Liver (tissue), 3 donors: ENCODE measurements at regions not wholly inside any gene's neighbourhood (a gene's known extent, or its start where the extent isn't known, plus 50 kb on each side); places are given as distances from the start of the nearest gene placed in this dataset.

ENCODE experiments used
- ATF3 ChIP-seq: IDR thresholded peaks from 2 replicates; pipeline ENCODE4 v1.6.1; 2016; ENCODE audit warnings: antibody characterized with exemption
- CTCF ChIP-seq: fragments of 150-350 bp; IDR thresholded peaks from 2 replicates; pipeline ENCODE4 v1.5.1; 2017; ENCODE audit warnings: improper control_type of control experiment, low read depth, low read length; ENCODE audit not compliant: missing input control
- EGR1 ChIP-seq, 2 donors: IDR thresholded peaks; 2 replicates each; pipeline ENCODE4 v1.6.1; 2016 to 2018; ENCODE audit warnings: antibody characterized with exemption in 2 of 2, low read depth in 2 of 2
- FOXA1 ChIP-seq: IDR thresholded peaks from 2 replicates; pipeline ENCODE4 v1.6.1; 2016; ENCODE audit warnings: antibody characterized with exemption
- GABPA ChIP-seq, 2 donors: IDR thresholded peaks in 1 of 2; conservative IDR thresholded peaks in 1 of 2; 2 replicates each; pipeline ENCODE4 v1.6.1; 2016; ENCODE audit warnings: antibody characterized with exemption in 2 of 2, mild to moderate bottlenecking in 1 of 2, moderate library complexity in 1 of 2
- JUND ChIP-seq, 2 donors: IDR thresholded peaks; 2 replicates each; pipeline ENCODE4 v1.6.1; 2016; ENCODE audit warnings: antibody characterized with exemption in 2 of 2
- MAX ChIP-seq: IDR thresholded peaks from 2 replicates; pipeline ENCODE4 v1.6.1; 2016; ENCODE audit warnings: antibody characterized with exemption
- RAD21 ChIP-seq, 2 donors: IDR thresholded peaks; 2 replicates each; pipeline ENCODE4 v1.6.1; 2016; ENCODE audit warnings: antibody characterized with exemption in 2 of 2, mild to moderate bottlenecking in 2 of 2
- REST ChIP-seq: IDR thresholded peaks from 2 replicates; pipeline ENCODE4 v1.6.1; 2016; ENCODE audit warnings: antibody characterized with exemption, mild to moderate bottlenecking
- RXRA ChIP-seq, 2 donors: IDR thresholded peaks; 2 replicates each; pipeline ENCODE4 v1.6.1; 2017 to 2018; ENCODE audit warnings: antibody characterized with exemption in 2 of 2, mild to moderate bottlenecking in 1 of 2
- SP1 ChIP-seq: IDR thresholded peaks from 2 replicates; pipeline ENCODE4 v1.6.1; 2018; ENCODE audit warnings: antibody characterized with exemption, mild to moderate bottlenecking
- TAF1 ChIP-seq: conservative IDR thresholded peaks from 2 replicates; pipeline ENCODE4 v1.6.1; 2016; ENCODE audit warnings: antibody characterized with exemption, mild to moderate bottlenecking
- YY1 ChIP-seq: IDR thresholded peaks from 2 replicates; pipeline ENCODE4 v1.6.1; 2016; ENCODE audit warnings: antibody characterized with exemption, mild to moderate bottlenecking
- donor health status: healthy.
- donor health status: healthy.

- TF ChIP-seq RAD21 (IDR thresholded peaks at IDR 0.05) (no peak), CTCF (no peak), REST (no peak), RXRA (IDR thresholded peaks at IDR 0.05) (no peak), MAX (no peak), GABPA (IDR thresholded peaks at IDR 0.05 in 1 of 2, conservative IDR thresholded peaks at IDR 0.05 in 1 of 2) (no peak), SP1 (no peak), YY1 (no peak), ATF3 (no peak), TAF1 (no peak), EGR1 (IDR thresholded peaks at IDR 0.05; ENCODE audit: low read depth in 2 of 2) (no peak), FOXA1 (no peak), JUND (IDR thresholded peaks at IDR 0.05) (no peak)
Measured at GRCh38 chr10:52855546-52856325, 83.2 kb upstream of the MBL2 start.
